ENCODE measurements at regions not wholly inside any gene's neighbourhood (a gene's known extent, or its start where the extent isn't known, plus 50 kb on each side); places are given as distances from the start of the nearest gene placed in this dataset.
"Not testable (repeated sequence)": the region's sequence is repeated elsewhere in the genome, so short reads cannot be mapped to it uniquely, and the experiment has no call there.

GRCh38 chr2:111598944-111599343, 285.0 kb downstream of the ANAPC1 start:
- DNase-seq, result not testable (repeated sequence)

- DNase-seq, result not testable (repeated sequence)
Observed at GRCh38 chr2:111602259-111602658, 281.7 kb downstream of the ANAPC1 start.

GRCh38 chr2:111605798-111606197, 278.2 kb downstream of the ANAPC1 start:
- DNase-seq, result not testable (repeated sequence)

GRCh38 chr2:111606632-111607031, 277.4 kb downstream of the ANAPC1 start:
- not testable (repeated sequence) for DNase-seq

GRCh38 chr2:111609146-111609844, 274.7 kb downstream of the ANAPC1 start:
- not testable (repeated sequence) for DNase-seq

GRCh38 chr2:111610035-111610434, 274.0 kb downstream of the ANAPC1 start:
- not testable (repeated sequence) for DNase-seq

GRCh38 chr2:111616651-111617218, 267.3 kb downstream of the ANAPC1 start:
- DNase-seq, result no peak

GRCh38 chr2:111617299-111618225, 266.4 kb downstream of the ANAPC1 start:
- DNase-seq, result no peak

- DNase-seq, result no peak
Observed at GRCh38 chr2:111618226-111618977, 265.6 kb downstream of the ANAPC1 start.

GRCh38 chr2:111618978-111619902, 264.8 kb downstream of the ANAPC1 start:
- no peak for DNase-seq

- no peak for DNase-seq
Observed at GRCh38 chr2:111620281-111620680, 263.7 kb downstream of the ANAPC1 start.

- DNase-seq, result no peak
Observed at GRCh38 chr2:111622859-111623258, 261.1 kb downstream of the ANAPC1 start.

- DNase-seq, result no peak
Observed at GRCh38 chr2:111623380-111623779, 260.6 kb downstream of the ANAPC1 start.

GRCh38 chr2:111624411-111625156, 259.4 kb downstream of the ANAPC1 start:
- DNase-seq, result no peak

GRCh38 chr2:111625157-111625537, 258.8 kb downstream of the ANAPC1 start:
- not testable (repeated sequence) for DNase-seq

GRCh38 chr2:111626037-111626864, 257.7 kb downstream of the ANAPC1 start:
- no peak for DNase-seq

- DNase-seq, result no peak
Observed at GRCh38 chr2:111626865-111627163, 257.2 kb downstream of the ANAPC1 start.

- DNase-seq, result no peak
Observed at GRCh38 chr2:111627256-111627655, 256.7 kb downstream of the ANAPC1 start.

- no peak for DNase-seq
Observed at GRCh38 chr2:111628221-111628620, 255.8 kb downstream of the ANAPC1 start.

- DNase-seq, result no peak
Observed at GRCh38 chr2:111629983-111630382, 254.0 kb downstream of the ANAPC1 start.
